ENCODE measurements at regions not wholly inside any gene's neighbourhood (a gene's known extent, or its start where the extent isn't known, plus 50 kb on each side); places are given as distances from the start of the nearest gene placed in this dataset.

DNA sequence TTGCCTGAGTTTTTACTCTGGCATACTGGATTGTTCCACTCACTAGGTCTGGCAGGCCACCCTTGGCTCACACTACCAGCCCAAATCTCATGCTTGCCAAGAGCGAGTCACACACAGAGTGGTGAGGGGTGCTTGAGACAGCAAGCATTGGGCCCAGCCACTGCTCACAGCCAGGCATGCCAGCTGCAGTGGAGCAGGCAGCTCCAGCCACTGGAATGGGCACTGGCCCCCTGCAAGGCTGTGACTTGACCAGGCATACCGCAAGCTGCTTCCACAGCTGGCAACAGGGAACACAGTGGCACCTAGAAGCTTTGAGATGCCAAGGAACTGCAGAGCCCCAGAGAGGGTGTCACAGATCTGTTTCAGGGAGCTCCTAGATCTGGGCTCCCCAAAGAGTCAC lies 488.5 kb downstream of the LRFN5 start:
- TF ChIP-seq, protein P1, sequence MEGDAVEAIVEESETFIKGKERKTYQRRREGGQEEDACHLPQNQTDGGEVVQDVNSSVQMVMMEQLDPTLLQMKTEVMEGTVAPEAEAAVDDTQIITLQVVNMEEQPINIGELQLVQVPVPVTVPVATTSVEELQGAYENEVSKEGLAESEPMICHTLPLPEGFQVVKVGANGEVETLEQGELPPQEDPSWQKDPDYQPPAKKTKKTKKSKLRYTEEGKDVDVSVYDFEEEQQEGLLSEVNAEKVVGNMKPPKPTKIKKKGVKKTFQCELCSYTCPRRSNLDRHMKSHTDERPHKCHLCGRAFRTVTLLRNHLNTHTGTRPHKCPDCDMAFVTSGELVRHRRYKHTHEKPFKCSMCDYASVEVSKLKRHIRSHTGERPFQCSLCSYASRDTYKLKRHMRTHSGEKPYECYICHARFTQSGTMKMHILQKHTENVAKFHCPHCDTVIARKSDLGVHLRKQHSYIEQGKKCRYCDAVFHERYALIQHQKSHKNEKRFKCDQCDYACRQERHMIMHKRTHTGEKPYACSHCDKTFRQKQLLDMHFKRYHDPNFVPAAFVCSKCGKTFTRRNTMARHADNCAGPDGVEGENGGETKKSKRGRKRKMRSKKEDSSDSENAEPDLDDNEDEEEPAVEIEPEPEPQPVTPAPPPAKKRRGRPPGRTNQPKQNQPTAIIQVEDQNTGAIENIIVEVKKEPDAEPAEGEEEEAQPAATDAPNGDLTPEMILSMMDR (IDR thresholded peaks at IDR 0.05; ENCODE audit: extremely low read depth, missing control alignments), result no peak

DNA sequence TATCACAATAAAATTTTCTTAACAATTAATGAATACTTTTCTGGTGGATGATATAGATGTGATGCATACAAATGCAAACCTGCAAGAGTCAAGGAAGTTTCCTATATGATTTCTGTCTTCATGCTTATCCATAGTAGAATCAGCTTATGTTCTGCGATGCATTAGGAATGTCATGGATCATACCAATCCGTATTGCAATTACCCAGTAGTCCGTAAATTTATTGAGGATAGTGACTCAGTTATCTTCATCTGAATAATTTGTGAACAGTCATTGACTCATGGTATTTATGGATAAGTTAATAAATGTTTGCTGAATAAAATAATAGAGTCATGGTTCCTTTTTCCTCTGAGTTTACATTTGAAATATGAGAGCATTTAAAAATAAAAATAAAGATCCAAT lies 483.4 kb downstream of the LRFN5 start:
- DNase-seq (ENCODE audit: low spot score), result no peak
- TF ChIP-seq, protein P1 (IDR thresholded peaks at IDR 0.05; ENCODE audit: extremely low read depth, missing control alignments), result no peak

More for the DNA sequence above, 488.5 kb downstream of the LRFN5 start:
- DNase-seq (ENCODE audit: low spot score), result no peak

DNA sequence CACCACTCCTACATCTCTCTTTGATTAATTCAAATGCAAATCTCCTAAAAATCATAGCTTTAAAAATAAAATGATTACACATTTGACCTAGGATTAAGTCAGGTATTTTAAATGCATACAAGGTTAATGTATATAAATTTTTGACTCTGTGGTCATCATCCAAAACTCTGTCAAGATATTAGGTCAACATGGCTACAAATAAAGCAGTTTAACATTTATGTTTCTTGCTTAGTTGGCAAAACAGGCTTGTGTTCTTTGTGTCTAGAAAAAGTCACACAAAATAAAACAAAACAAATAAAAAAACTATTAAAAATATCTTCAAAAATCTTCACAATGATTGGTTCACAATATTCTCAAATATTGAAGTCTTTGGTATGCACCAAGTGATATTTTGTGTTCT lies 473.2 kb downstream of the LRFN5 start:
- DNase-seq (ENCODE audit: low spot score), result no peak
- TF ChIP-seq, protein P1 (IDR thresholded peaks at IDR 0.05; ENCODE audit: extremely low read depth, missing control alignments), result no peak

DNA sequence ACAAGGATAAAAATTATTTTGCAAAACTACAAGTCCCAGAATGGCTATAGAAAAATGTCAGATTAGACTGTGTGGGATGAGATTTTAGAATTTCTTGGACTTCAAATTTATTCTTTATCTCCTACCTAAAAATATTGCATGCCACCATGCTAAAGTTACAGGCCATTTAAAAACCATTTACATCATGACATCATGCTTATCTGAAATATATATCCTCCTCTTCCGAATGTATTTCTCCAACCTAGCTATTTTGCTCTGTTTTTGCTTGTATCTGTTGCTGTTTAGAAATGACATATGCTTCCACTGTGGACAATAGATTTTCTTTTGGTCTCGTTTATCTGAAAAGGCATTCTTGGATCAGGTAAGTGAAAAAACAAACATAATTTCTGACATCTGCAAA lies 471.7 kb downstream of the LRFN5 start:
- TF ChIP-seq, protein P1 (IDR thresholded peaks at IDR 0.05; ENCODE audit: extremely low read depth, missing control alignments), result no peak
- DNase-seq (ENCODE audit: low spot score), result no peak

DNA sequence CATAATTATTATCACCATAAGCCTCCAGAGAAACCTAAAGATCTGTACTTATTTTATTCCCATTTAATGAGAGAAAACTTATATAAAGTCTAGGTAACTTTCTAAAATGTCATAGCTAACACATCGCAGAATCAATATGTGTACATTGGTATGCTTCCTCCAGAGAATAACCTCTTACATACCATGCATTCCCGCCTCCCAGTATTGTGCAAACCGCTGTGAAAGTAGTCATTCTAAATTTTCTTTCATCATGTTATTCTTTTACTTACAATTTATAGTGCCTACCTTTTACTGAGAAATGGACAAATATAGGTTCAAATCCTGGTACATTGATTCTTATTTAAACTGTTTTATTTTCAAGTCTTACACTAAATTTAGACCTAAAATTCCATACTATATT lies 463.4 kb downstream of the LRFN5 start:
- DNase-seq (ENCODE audit: low spot score), result no peak
- TF ChIP-seq, protein P1 (IDR thresholded peaks at IDR 0.05; ENCODE audit: extremely low read depth, missing control alignments), result no peak

DNA sequence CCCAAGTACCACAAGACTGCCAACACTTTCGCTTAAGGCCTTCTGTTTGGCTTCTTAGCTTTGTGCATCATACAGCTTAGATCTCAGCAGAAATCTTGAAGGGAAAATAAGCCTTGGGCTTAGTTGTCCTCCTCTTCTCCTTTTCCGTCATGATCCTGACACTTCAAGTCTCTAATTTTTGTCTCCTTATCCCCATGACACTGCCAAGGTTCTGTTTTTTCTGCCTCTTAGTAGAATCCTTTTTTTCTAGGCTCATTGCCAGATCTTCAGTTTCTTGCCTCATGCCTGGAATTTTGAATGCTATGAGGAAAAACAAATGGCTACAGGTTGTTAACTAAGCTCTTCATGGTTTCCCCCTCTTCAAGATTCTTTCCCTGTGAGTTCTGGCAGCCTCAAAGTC lies 450.4 kb downstream of the LRFN5 start:
- TF ChIP-seq, protein P1 (IDR thresholded peaks at IDR 0.05; ENCODE audit: extremely low read depth, missing control alignments), result no peak
- DNase-seq (ENCODE audit: low spot score), result no peak

DNA sequence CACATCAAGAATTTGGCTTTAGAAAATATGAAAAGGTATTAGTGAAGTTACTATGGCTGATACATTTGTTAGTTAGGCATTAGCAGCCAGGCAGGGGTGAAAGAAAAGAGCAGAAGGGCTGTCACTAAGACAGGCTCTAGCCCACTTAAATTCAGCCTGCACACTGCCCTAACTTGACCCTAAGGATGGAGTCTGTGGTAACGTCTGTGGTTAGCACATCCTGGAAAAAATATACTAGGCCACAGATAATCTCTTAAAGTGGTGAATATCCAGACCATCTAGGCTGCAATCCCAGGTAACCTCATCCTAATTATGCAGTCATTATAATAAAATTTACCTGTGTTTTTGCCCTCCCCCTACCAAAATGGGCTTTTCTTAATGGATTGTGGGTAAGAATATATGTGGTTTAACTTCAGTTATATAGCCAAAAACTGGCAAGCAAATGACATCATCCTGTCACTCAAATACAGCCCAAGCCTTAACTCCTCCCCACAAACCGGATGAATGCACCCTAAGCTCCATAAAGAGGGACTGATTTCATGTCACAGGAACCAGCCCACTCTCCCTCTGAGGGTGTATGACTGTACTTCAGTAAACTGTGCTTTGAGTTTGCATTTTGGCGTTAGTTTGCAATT lies 440.9 kb downstream of the LRFN5 start:
- TF ChIP-seq, protein P1 (IDR thresholded peaks at IDR 0.05; ENCODE audit: extremely low read depth, missing control alignments), result no peak
- no peak for DNase-seq (ENCODE audit: low spot score)

Measured in GM20000 (cell line).